Stomach (tissue), 4 donors: ENCODE measurements at regions not wholly inside any gene's neighbourhood (a gene's known extent, or its start where the extent isn't known, plus 50 kb on each side); places are given as distances from the start of the nearest gene placed in this dataset.

Experiments used
- POLR2AphosphoS5 ChIP-seq, 3 donors: sonication (generic); formaldehyde crosslinking; IDR thresholded peaks; one replicate each; pipeline ENCODE4 v1.6.1; 2016; ENCODE audit warnings: antibody characterized with exemption in 3 of 3
- TF ChIP-seq, protein P1 (sequence below), 7 experiments: fragments of 450-650 bp in 4 of 7; fragments of 200-600 bp in 3 of 7; sonication (generic) in 3 of 7; IDR thresholded peaks; one replicate each; pipeline ENCODE4 v1.5.1; 2016 to 2019; ENCODE audit warnings: antibody characterized with exemption in 7 of 7, control low read depth in 2 of 7, mild to moderate bottlenecking in 1 of 7

DNA sequence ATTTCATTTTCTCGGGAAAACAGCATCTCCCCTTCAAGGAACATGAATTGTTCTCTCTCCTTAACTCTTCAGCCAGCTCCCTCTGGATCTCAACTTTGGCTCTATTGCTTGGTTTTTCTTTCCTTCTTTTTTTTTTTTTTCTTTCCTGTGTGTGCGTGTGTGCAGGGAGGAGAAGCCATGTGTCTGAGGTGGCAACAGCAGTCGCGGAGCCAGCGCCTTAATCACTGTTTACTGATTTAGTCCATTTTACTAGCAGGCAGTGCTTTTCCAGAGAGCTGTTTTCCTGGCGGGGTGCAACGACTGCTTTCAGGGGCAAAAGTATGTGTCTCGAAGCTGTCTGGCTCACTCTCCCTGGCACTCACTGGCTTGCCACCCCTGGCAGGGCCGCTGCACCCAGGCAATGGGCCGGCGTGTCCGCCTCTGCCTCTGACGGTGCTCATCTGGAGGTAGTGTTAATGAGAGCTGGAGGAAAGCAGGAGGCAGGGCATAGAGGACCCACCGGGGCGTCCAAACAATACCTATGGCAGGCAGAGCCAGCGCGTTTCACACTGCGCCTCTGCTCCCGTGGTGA lies 835.4 kb upstream of the NR2F2 start:
- TF ChIP-seq, protein P1, sequence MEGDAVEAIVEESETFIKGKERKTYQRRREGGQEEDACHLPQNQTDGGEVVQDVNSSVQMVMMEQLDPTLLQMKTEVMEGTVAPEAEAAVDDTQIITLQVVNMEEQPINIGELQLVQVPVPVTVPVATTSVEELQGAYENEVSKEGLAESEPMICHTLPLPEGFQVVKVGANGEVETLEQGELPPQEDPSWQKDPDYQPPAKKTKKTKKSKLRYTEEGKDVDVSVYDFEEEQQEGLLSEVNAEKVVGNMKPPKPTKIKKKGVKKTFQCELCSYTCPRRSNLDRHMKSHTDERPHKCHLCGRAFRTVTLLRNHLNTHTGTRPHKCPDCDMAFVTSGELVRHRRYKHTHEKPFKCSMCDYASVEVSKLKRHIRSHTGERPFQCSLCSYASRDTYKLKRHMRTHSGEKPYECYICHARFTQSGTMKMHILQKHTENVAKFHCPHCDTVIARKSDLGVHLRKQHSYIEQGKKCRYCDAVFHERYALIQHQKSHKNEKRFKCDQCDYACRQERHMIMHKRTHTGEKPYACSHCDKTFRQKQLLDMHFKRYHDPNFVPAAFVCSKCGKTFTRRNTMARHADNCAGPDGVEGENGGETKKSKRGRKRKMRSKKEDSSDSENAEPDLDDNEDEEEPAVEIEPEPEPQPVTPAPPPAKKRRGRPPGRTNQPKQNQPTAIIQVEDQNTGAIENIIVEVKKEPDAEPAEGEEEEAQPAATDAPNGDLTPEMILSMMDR (IDR thresholded peaks at IDR 0.05): no peak
- TF ChIP-seq POLR2AphosphoS5 (IDR thresholded peaks at IDR 0.05): no peak
